ENCODE measurements at regions not wholly inside any gene's neighbourhood (a gene's known extent, or its start where the extent isn't known, plus 50 kb on each side); places are given as distances from the start of the nearest gene placed in this dataset.
A peak's percentile ranks its signal among the peaks of the same experiment; 100 is the strongest.

DNA sequence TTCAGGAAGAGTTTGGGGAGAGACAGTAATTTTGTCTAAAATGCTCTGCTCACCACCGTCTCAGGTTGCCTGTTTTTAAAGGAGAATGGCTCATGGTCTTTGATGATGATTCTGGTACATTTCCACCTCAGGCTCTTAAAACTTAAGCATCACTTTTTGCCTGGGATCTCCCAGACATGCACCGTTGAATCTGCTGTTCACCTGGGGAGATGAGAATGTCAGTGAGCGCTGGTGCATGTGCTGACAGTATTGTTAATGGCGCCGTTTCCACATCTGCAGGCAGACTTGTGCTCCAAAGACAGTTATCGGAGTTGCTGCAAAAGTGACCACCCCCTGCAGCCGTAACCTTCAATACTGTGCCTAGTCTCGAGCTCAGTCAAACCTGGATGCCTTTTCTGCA lies 219.0 kb upstream of the TPM1 start:
- H3K4me3 ChIP-seq (ENCODE audit: control insufficient read depth, low read depth, low read length) = no peak overlapping the region
- DNase-seq (ENCODE audit: low read depth) = no peak
- TF ChIP-seq, protein P1, sequence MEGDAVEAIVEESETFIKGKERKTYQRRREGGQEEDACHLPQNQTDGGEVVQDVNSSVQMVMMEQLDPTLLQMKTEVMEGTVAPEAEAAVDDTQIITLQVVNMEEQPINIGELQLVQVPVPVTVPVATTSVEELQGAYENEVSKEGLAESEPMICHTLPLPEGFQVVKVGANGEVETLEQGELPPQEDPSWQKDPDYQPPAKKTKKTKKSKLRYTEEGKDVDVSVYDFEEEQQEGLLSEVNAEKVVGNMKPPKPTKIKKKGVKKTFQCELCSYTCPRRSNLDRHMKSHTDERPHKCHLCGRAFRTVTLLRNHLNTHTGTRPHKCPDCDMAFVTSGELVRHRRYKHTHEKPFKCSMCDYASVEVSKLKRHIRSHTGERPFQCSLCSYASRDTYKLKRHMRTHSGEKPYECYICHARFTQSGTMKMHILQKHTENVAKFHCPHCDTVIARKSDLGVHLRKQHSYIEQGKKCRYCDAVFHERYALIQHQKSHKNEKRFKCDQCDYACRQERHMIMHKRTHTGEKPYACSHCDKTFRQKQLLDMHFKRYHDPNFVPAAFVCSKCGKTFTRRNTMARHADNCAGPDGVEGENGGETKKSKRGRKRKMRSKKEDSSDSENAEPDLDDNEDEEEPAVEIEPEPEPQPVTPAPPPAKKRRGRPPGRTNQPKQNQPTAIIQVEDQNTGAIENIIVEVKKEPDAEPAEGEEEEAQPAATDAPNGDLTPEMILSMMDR (conservative IDR thresholded peaks at IDR 0.05; ENCODE audit: control insufficient read depth, insufficient read depth, low read depth, low read length) = no peak

DNA sequence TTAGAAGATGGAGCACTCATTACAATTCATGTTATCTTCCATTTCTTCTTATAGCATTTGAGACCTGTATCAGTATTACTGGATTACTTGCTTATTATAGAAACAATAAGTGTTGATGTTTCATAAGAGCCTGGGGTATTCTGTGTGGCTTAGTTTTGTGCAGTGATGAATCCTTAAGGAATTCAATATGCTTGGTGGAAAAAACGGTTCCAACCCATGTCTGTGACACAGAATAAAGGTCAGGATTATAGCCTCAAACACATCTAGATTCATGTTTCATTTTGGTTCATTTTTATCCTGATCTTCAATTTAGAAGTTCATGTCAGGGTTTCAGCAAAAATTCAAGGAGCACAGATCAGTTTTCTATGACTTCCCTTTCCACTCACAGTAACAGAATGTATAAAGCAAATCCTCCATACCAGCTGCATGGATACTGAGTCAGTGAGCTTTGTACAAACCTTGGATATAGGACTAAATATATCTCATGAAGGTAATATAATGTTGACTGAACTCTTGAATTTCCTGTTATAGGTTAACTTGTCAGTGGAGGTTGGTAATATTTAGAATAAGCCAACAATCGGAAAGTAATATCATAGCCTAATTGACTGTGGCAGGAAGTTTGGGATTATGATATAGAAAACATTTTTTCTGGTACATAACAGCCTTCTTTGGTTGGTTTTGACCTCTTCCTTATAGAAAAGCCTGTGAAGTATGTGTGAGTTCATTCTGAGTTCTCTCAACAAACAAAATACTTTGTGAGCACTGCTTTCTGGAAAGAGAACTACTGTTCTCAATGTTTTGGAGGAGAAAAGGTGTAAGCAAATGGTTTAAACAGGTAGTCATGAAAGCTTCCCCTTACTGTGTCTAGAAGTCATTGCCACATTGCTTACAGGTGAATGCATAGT lies 218.2 kb upstream of the TPM1 start:
- no peak overlapping the region for H3K4me3 ChIP-seq (ENCODE audit: control insufficient read depth, low read depth, low read length)
- DNase-seq (ENCODE audit: low read depth) = peak; percentile 68
- TF ChIP-seq, protein P1 (conservative IDR thresholded peaks at IDR 0.05; ENCODE audit: control insufficient read depth, insufficient read depth, low read depth, low read length) = no peak

DNA sequence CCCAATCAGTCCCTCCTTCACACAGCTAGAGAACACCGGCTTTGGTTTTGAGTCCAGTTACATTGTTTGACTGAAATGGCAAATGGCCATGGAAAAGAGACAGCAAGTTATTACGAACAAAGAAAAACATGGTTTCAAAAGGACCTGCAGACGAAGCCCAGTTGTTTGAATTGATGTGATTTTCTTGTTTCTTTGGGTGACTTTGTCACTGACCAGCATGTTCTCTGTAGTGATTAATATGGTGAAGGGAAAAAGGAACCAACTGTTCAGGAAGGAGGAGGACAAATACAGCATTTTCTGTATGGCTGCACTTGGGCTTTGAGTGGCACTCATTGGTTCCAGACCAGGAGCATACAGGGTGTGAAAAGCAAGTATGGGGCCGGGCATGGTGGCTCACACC lies 217.4 kb upstream of the TPM1 start:
- no peak for DNase-seq (ENCODE audit: low read depth)
- no peak overlapping the region for H3K4me3 ChIP-seq (ENCODE audit: control insufficient read depth, low read depth, low read length)
- TF ChIP-seq, protein P1 (conservative IDR thresholded peaks at IDR 0.05; ENCODE audit: control insufficient read depth, insufficient read depth, low read depth, low read length) = no peak

DNA sequence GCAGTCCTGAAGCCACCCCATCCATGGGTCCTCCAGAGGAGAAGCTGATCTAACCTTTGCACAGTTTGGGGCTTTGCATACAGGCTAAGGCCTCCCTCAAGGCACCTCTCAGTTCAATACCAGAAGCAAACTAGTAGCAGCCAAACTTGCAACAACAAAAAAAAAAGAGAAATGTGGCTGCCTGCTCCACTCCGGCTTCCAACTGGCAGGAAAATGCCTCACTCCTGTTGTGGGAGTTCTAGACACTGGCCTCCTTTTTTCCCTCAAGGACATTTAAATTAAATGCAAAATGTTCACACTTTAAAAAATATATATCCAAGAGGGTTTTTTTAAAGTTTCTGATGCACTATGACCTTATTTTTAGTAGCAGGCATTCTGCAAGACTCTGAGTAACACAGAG lies 216.0 kb upstream of the TPM1 start:
- TF ChIP-seq, protein P1 (conservative IDR thresholded peaks at IDR 0.05; ENCODE audit: control insufficient read depth, insufficient read depth, low read depth, low read length) = no peak

DNA sequence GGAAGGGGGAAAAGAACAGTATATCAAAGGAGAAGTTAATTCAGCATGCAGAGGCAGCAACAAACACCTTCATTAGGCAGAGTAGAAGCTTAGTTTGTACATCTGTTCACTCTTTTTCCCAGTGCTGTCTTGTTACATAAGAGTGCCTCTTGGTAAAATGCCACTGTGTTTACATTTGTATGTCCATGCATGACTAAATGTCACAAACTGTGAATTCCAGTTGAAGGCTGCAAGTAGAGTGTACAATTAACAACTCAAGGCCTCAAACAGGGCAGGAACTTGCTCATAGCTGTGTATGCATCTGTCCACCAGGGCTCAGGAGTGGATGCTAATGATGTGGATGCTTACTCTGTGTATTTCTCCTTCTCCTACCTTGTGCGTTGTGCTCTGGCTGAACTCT lies 214.2 kb upstream of the TPM1 start:
- TF ChIP-seq, protein P1 (conservative IDR thresholded peaks at IDR 0.05; ENCODE audit: control insufficient read depth, insufficient read depth, low read depth, low read length) = no peak
- no peak for DNase-seq (ENCODE audit: low read depth)
- no peak overlapping the region for H3K4me3 ChIP-seq (ENCODE audit: control insufficient read depth, low read depth, low read length)

More for the DNA sequence above, 216.0 kb upstream of the TPM1 start:
- no peak for DNase-seq (ENCODE audit: low read depth)
- no peak overlapping the region for H3K4me3 ChIP-seq (ENCODE audit: control insufficient read depth, low read depth, low read length)

DNA sequence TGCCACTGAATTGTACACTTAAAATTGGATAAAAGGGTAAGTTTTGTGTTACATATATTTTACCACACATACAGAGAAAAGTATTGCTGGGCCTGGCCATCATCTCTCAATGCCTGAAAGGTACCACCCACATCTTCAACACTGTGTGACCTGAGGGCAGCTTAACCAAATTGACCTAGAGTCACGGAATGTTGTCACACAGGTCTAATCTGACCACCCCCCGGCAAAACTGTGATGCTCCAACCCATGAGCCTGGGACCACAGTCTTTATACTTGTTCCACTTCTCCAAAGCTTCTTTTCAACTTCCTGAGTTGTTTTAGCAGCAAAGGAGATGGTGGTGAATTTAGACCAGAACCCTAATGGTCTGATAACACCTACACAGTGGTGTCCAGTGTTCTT lies 210.3 kb upstream of the TPM1 start:
- TF ChIP-seq, protein P1 (conservative IDR thresholded peaks at IDR 0.05; ENCODE audit: control insufficient read depth, insufficient read depth, low read depth, low read length) = no peak
- H3K4me3 ChIP-seq (ENCODE audit: control insufficient read depth, low read depth, low read length) = no peak overlapping the region
- DNase-seq (ENCODE audit: low read depth) = no peak
